ENCODE measurements at regions not wholly inside any gene's neighbourhood (a gene's known extent, or its start where the extent isn't known, plus 50 kb on each side); places are given as distances from the start of the nearest gene placed in this dataset.
"Not testable (repeated sequence)": the region's sequence is repeated elsewhere in the genome, so short reads cannot be mapped to it uniquely, and the experiment has no call there.

- Histone ChIP-seq H3K27ac (ENCODE audit: low read length) (no peak overlapping the region), H3K9me3 (ENCODE audit: control insufficient read depth, low read length) (no peaks in the 10 kb centered on the region), H3K4me1 (ENCODE audit: control insufficient read depth, insufficient read depth, low read length) (no peaks in the 10 kb centered on the region), H3K4me3 (ENCODE audit: low read length) (no peak overlapping the region), H3K27me3 (ENCODE audit: control insufficient read depth, insufficient read depth) (no peaks in the 10 kb centered on the region)
- DNase-seq: no peak
- intact Hi-C loops (cut with DNase I): no loop called here
- 88% methylated on average over 1 of the region's 1 CpG for WGBS
- ATAC-seq: no peak
Observed at GRCh38 chr17:53765609-53766008, 57.1 kb upstream of the KIF2B start.

- no peak overlapping the region for H3K27ac ChIP-seq (ENCODE audit: low read length)
- H3K27me3 ChIP-seq (ENCODE audit: control insufficient read depth, insufficient read depth): no peaks in the 10 kb centered on the region
- no peaks in the 10 kb centered on the region for H3K9me3 ChIP-seq (ENCODE audit: control insufficient read depth, low read length)
- ATAC-seq (no peak), DNase-seq (no peak)
- H3K4me1 ChIP-seq (ENCODE audit: control insufficient read depth, insufficient read depth, low read length): no peaks in the 10 kb centered on the region
- WGBS: 95% methylated on average over 2 of the region's 2 CpGs
- intact Hi-C loops (cut with DNase I): no loop called here
- H3K4me3 ChIP-seq (ENCODE audit: low read length): no peak overlapping the region
Observed at GRCh38 chr17:53765129-53765528, 57.6 kb upstream of the KIF2B start.

- Histone ChIP-seq H3K4me3 (ENCODE audit: low read length) (no peak overlapping the region), H3K9me3 (ENCODE audit: control insufficient read depth, low read length) (no peaks in the 10 kb centered on the region), H3K27ac (ENCODE audit: low read length) (no peak overlapping the region), H3K27me3 (ENCODE audit: control insufficient read depth, insufficient read depth) (no peaks in the 10 kb centered on the region), H3K4me1 (ENCODE audit: control insufficient read depth, insufficient read depth, low read length) (no peaks in the 10 kb centered on the region)
- no peak for DNase-seq
- intact Hi-C loops (cut with DNase I): no loop called here
- no peak for ATAC-seq
- 97% methylated on average over 22 of the region's 22 CpGs for WGBS
Observed at GRCh38 chr17:53757559-53757958, 65.2 kb upstream of the KIF2B start.

- DNase-seq: peak in 1 of 3 donors; percentile 10
- WGBS: 96% methylated on average over 20 of the region's 20 CpGs
- intact Hi-C loops (cut with DNase I); H3K9me3 ChIP-seq (ENCODE audit: control insufficient read depth, low read length); ATAC-seq; H3K27me3 ChIP-seq (ENCODE audit: control insufficient read depth, insufficient read depth); H3K27ac ChIP-seq (ENCODE audit: low read length); H3K4me1 ChIP-seq (ENCODE audit: control insufficient read depth, insufficient read depth, low read length); H3K4me3 ChIP-seq (ENCODE audit: low read length): not testable (repeated sequence)
Observed at GRCh38 chr17:53757116-53757515, 65.6 kb upstream of the KIF2B start.

GRCh38 chr17:53749178-53749577 lies 73.5 kb upstream of the KIF2B start:
- Histone ChIP-seq H3K27me3 (ENCODE audit: control insufficient read depth, insufficient read depth) (no peaks in the 10 kb centered on the region), H3K27ac (ENCODE audit: low read length) (no peak overlapping the region), H3K9me3 (ENCODE audit: control insufficient read depth, low read length) (no peaks in the 10 kb centered on the region), H3K4me1 (ENCODE audit: control insufficient read depth, insufficient read depth, low read length) (no peaks in the 10 kb centered on the region), H3K4me3 (ENCODE audit: low read length) (no peak overlapping the region)
- intact Hi-C loops (cut with DNase I): no loop called here
- no peak for ATAC-seq
- DNase-seq: no peak
- WGBS: 47% methylated on average over 1 of the region's 1 CpG

- H3K27ac ChIP-seq (ENCODE audit: low read length); H3K4me1 ChIP-seq (ENCODE audit: control insufficient read depth, insufficient read depth, low read length); intact Hi-C loops (cut with DNase I); H3K9me3 ChIP-seq (ENCODE audit: control insufficient read depth, low read length); DNase-seq; H3K27me3 ChIP-seq (ENCODE audit: control insufficient read depth, insufficient read depth); ATAC-seq; H3K4me3 ChIP-seq (ENCODE audit: low read length): not testable (repeated sequence)
- WGBS: 26% methylated on average over 11 of the region's 11 CpGs
Observed at GRCh38 chr17:53748159-53748820, 74.4 kb upstream of the KIF2B start.

- Histone ChIP-seq H3K27ac (ENCODE audit: low read length) (no peak overlapping the region), H3K27me3 (ENCODE audit: control insufficient read depth, insufficient read depth) (no peaks in the 10 kb centered on the region), H3K4me3 (ENCODE audit: low read length) (no peak overlapping the region), H3K9me3 (ENCODE audit: control insufficient read depth, low read length) (no peaks in the 10 kb centered on the region), H3K4me1 (ENCODE audit: control insufficient read depth, insufficient read depth, low read length) (no peaks in the 10 kb centered on the region)
- ATAC-seq (no peak), DNase-seq (no peak)
- intact Hi-C loops (cut with DNase I): no loop called here
- WGBS: 96% methylated on average over 1 of the region's 1 CpG
Observed at GRCh38 chr17:53740312-53740711, 82.4 kb upstream of the KIF2B start.

GRCh38 chr17:53736516-53737240 lies 86.0 kb upstream of the KIF2B start:
- Histone ChIP-seq H3K27ac (ENCODE audit: low read length) (no peak overlapping the region), H3K4me1 (ENCODE audit: control insufficient read depth, insufficient read depth, low read length) (no peaks in the 10 kb centered on the region), H3K4me3 (ENCODE audit: low read length) (no peak overlapping the region), H3K9me3 (ENCODE audit: control insufficient read depth, low read length) (no peaks in the 10 kb centered on the region), H3K27me3 (ENCODE audit: control insufficient read depth, insufficient read depth) (no peaks in the 10 kb centered on the region)
- DNase-seq (no peak), ATAC-seq (no peak)
- 65% methylated on average over 5 of the region's 5 CpGs for WGBS
- intact Hi-C loops (cut with DNase I): no loop called here

- Histone ChIP-seq H3K27ac (ENCODE audit: low read length) (no peak overlapping the region), H3K27me3 (ENCODE audit: control insufficient read depth, insufficient read depth) (no peaks in the 10 kb centered on the region), H3K4me3 (ENCODE audit: low read length) (no peak overlapping the region), H3K4me1 (ENCODE audit: control insufficient read depth, insufficient read depth, low read length) (no peaks in the 10 kb centered on the region), H3K9me3 (ENCODE audit: control insufficient read depth, low read length) (no peaks in the 10 kb centered on the region)
- no peak for DNase-seq
- intact Hi-C loops (cut with DNase I): no loop called here
- WGBS: 94% methylated on average over 1 of the region's 1 CpG
- ATAC-seq: no peak
Observed at GRCh38 chr17:53724726-53725125, 98.0 kb upstream of the KIF2B start.

GRCh38 chr17:53722407-53722806 lies 100.3 kb upstream of the KIF2B start:
- Histone ChIP-seq H3K27me3 (ENCODE audit: control insufficient read depth, insufficient read depth) (no peaks in the 10 kb centered on the region), H3K27ac (ENCODE audit: low read length) (no peak overlapping the region), H3K9me3 (ENCODE audit: control insufficient read depth, low read length) (no peaks in the 10 kb centered on the region), H3K4me3 (ENCODE audit: low read length) (no peak overlapping the region), H3K4me1 (ENCODE audit: control insufficient read depth, insufficient read depth, low read length) (no peaks in the 10 kb centered on the region)
- ATAC-seq (no peak), DNase-seq (no peak)
- intact Hi-C loops (cut with DNase I): no loop called here
- whole genome bisulfite sequencing: 49% methylated on average over 2 of the region's 2 CpGs

- no peaks in the 10 kb centered on the region for H3K9me3 ChIP-seq (ENCODE audit: control insufficient read depth, low read length)
- ATAC-seq: no peak
- H3K27ac ChIP-seq (ENCODE audit: low read length): no peak overlapping the region
- no peak overlapping the region for H3K4me3 ChIP-seq (ENCODE audit: low read length)
- intact Hi-C loops (cut with DNase I): no loop called here
- H3K27me3 ChIP-seq (ENCODE audit: control insufficient read depth, insufficient read depth): no peaks in the 10 kb centered on the region
- DNase-seq: no peak
- 50% methylated on average over 2 of the region's 2 CpGs for WGBS
- no peaks in the 10 kb centered on the region for H3K4me1 ChIP-seq (ENCODE audit: control insufficient read depth, insufficient read depth, low read length)
Observed at GRCh38 chr17:53721101-53721500, 101.6 kb upstream of the KIF2B start.
